Peyer's patch (tissue), 4 donors: ENCODE measurements at regions not wholly inside any gene's neighbourhood (a gene's known extent, or its start where the extent isn't known, plus 50 kb on each side); places are given as distances from the start of the nearest gene placed in this dataset.
"Not testable (repeated sequence)": the region's sequence is repeated elsewhere in the genome, so short reads cannot be mapped to it uniquely, and the experiment has no call there.

ENCODE experiments used
- DNase-seq, 3 donors: peaks; one replicate each; pipeline ENCODE4 v3.0.0-alpha.2; 2017 to 2019
- H3K27ac ChIP-seq, 4 donors: fragments of 200-600 bp; sonication (generic); one replicate each; pipeline ENCODE4 v1.5.1; 2016 to 2019
- H3K27me3 ChIP-seq, 2 donors: fragments of 200-600 bp; sonication (generic); one replicate each; pipeline ENCODE4 v1.5.1; 2019
- H3K36me3 ChIP-seq, 3 donors: fragments of 200-600 bp; sonication (generic); one replicate each; pipeline ENCODE4 v1.5.1; 2016 to 2019
- H3K4me1 ChIP-seq, 4 donors: fragments of 200-600 bp; sonication (generic); one replicate each; pipeline ENCODE4 v1.5.1; 2016 to 2019
- H3K4me3 ChIP-seq, 4 donors: fragments of 200-600 bp; sonication (generic); 1 replicate in 3 of 4; 2 replicates in 1 of 4; pipeline ENCODE4 v1.5.1; 2016 to 2019; ENCODE audit warnings: mild to moderate bottlenecking in 1 of 4
- H3K9me3 ChIP-seq, 4 donors: fragments of 200-600 bp; sonication (generic); one replicate each; pipeline ENCODE4 v1.5.1; 2016 to 2019; ENCODE audit warnings: mild to moderate bottlenecking in 1 of 4
- CTCF ChIP-seq, 6 experiments: fragments of 450-650 bp in 4 of 6; fragments of 200-600 bp in 2 of 6; sonication (generic) in 1 of 6; IDR thresholded peaks; one replicate each; pipeline ENCODE4 v1.5.1; 2017 to 2019; ENCODE audit warnings: antibody characterized with exemption in 6 of 6, mild to moderate bottlenecking in 3 of 6, moderate library complexity in 1 of 6
- POLR2A ChIP-seq, 2 donors: fragments of 450-650 bp; IDR thresholded peaks; one replicate each; pipeline ENCODE4 v1.5.1; 2017; ENCODE audit warnings: antibody characterized with exemption in 2 of 2, mild to moderate bottlenecking in 2 of 2, moderate library complexity in 2 of 2

DNA sequence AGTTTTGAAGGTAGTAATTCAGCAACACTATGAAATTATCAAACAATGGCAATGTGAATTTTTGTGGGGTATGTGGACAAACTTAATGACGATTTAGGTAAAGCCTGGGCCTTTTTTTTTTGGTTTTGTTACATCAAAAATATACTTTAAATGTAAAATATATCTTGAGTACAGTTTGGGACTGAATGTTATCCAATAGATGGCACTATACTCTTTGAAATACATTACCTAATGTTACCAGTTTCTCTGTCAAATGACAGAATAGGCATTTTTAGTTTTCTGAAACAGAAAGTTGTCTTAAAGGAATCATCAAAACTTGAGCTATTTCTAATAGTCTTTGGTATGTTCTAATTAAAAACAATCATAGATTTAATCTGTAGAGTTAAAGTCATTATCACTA, 1651.9 kb downstream of the C4orf33 start:
- DNase-seq, result no peak
- TF ChIP-seq POLR2A (IDR thresholded peaks at IDR 0.05) (no peak), CTCF (IDR thresholded peaks at IDR 0.05) (no peak)
- Histone ChIP-seq H3K27ac (no peak overlapping the region), H3K4me1 (no peaks in the 10 kb centered on the region), H3K4me3 (no peak overlapping the region), H3K9me3 (peaks cover 0 to 6% (median 0%) of the 10 kb centered on the region in 4 donors), H3K36me3 (no peaks in the 10 kb centered on the region), H3K27me3 (no peaks in the 10 kb centered on the region)

- H3K4me3 ChIP-seq, result no peak overlapping the region
- no peaks in the 10 kb centered on the region for H3K27me3 ChIP-seq
- TF ChIP-seq POLR2A (IDR thresholded peaks at IDR 0.05), result no peak
- TF ChIP-seq CTCF (IDR thresholded peaks at IDR 0.05), result no peak
Measured at GRCh38 chr4:130753926-130754325, 1658.0 kb downstream of the C4orf33 start.

GRCh38 chr4:130760246-130760645, 1664.3 kb downstream of the C4orf33 start:
- Histone ChIP-seq H3K4me3 (no peak overlapping the region), H3K4me1 (no peaks in the 10 kb centered on the region), H3K36me3 (no peaks in the 10 kb centered on the region), H3K27me3 (no peaks in the 10 kb centered on the region), H3K27ac (no peak overlapping the region), H3K9me3 (no peaks in the 10 kb centered on the region)
- TF ChIP-seq CTCF (IDR thresholded peaks at IDR 0.05), result no peak
- TF ChIP-seq POLR2A (IDR thresholded peaks at IDR 0.05), result no peak
- DNase-seq, result no peak

More at GRCh38 chr4:130753926-130754325, 1658.0 kb downstream of the C4orf33 start:
- no peak for DNase-seq
- Histone ChIP-seq H3K36me3 (no peaks in the 10 kb centered on the region), H3K9me3 (no peaks in the 10 kb centered on the region), H3K27ac (no peak overlapping the region), H3K4me1 (no peaks in the 10 kb centered on the region)

DNA sequence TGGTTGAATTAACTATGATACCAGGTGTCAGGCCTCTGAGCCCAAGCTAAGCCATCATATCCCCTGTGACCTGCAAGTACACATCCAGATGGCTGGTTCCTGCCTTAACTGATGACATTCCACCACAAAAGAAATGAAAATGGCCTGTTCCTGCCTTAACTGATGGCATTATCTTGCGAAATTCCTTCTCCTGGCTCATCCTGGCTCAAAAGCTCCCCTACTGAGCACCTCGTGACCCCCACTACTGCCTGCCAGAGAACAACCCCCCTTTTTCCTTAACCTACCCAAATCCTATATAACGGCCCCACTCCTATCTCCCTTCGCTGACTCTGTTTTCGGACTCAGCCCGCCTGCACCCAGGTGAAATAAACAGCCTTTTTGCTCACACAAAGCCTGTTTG, 1671.4 kb downstream of the C4orf33 start:
- not testable (repeated sequence) for H3K27ac ChIP-seq, H3K4me3 ChIP-seq, H3K27me3 ChIP-seq, H3K9me3 ChIP-seq, DNase-seq, H3K4me1 ChIP-seq, H3K36me3 ChIP-seq

DNA sequence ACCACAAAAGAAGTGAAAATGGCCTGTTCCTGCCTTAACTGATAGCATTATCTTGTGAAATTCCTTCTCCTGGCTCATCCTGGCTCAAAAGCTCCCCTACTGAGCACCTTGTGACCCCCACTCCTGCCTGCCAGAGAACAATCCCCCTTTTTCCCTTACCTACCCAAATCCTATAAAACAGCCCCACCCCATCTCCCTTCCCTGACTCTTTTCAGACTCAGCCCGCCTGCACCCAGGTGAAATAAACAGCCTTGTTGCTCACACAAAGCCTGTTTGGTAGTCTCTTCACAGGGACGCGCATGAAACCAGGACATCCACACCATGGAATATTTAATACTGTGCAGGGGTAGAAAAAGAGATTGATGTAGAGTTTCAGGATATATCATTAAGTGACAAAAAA, 1677.0 kb downstream of the C4orf33 start:
- H3K4me1 ChIP-seq, H3K9me3 ChIP-seq, H3K4me3 ChIP-seq, H3K36me3 ChIP-seq, H3K27me3 ChIP-seq, DNase-seq, H3K27ac ChIP-seq: not testable (repeated sequence)

DNA sequence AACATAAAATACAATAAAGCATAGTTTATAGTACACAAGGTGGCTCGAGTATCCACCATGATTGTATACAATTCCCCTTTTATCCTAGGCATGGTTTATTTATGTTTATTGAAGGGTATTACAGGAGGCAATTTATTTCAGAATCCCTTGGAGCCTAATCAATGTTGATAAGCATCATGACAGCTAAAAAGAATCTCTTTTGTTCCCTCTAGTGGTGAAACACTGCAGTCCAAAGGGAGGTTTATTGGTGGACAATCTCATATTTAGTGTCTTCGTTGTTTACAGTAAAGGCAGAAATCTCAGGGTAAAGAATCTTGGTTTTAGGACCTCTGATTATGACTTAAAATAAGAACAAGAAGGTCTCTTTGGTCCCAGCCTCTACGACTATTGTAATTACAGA, 1712.5 kb downstream of the C4orf33 start:
- H3K4me1 ChIP-seq, result no peaks in the 10 kb centered on the region
- no peak for DNase-seq
- no peaks in the 10 kb centered on the region for H3K9me3 ChIP-seq

More for the DNA sequence above, 1712.5 kb downstream of the C4orf33 start:
- no peak overlapping the region for H3K4me3 ChIP-seq
- no peaks in the 10 kb centered on the region for H3K36me3 ChIP-seq
- H3K27me3 ChIP-seq, result no peaks in the 10 kb centered on the region
- peak in 1 of 6 experiments; percentile 26 for TF ChIP-seq CTCF (IDR thresholded peaks at IDR 0.05)
- TF ChIP-seq POLR2A (IDR thresholded peaks at IDR 0.05), result no peak
- no peak overlapping the region for H3K27ac ChIP-seq
